G401 (cell line): ENCODE measurements at regions not wholly inside any gene's neighbourhood (a gene's known extent, or its start where the extent isn't known, plus 50 kb on each side); places are given as distances from the start of the nearest gene placed in this dataset.
A peak's percentile ranks its signal among the peaks of the same experiment; 100 is the strongest.
"Not testable (repeated sequence)": the region's sequence is repeated elsewhere in the genome, so short reads cannot be mapped to it uniquely, and the experiment has no call there.

Experiments used
- DNase-seq: peaks from one replicate; pipeline ENCODE4 v3.0.0-alpha.2; 2015; ENCODE audit warnings: low spot score
- in situ Hi-C: cut with HindIII; loops from 2 replicates; pipeline ENCODE4 v1.10.0; 2016; ENCODE audit warnings: low sequenced_read_pairs, mixed read lengths

- no peak for DNase-seq
- in situ Hi-C loops, result no loop called here
Observed at GRCh38 chr5:18433336-18433735, 799.1 kb downstream of the TAF11L14 start.

- in situ Hi-C loops, result no loop called here
- DNase-seq, result no peak
Observed at GRCh38 chr5:18438126-18438525, 803.9 kb downstream of the TAF11L14 start.

DNA sequence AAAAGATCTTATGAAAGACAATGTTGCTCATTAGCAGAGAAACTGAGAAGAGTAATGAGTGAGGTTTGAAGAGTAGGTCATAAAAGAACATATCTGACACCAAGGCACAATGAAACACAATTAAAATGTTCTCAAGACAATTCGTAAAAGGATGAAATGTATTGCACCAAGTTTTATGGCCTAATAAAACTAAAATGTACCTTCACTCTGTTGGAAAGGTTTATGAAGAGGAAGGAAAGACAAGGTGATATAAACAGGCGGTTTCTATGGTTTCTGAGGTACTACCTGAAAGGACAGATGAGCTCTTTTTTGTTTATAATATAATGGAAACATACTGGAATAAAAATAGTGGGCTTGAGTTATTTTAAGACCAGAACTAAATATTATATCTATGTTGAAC lies 821.3 kb downstream of the TAF11L14 start:
- DNase-seq, result no peak
- in situ Hi-C loops, result no loop called here

GRCh38 chr5:18457255-18457654 lies 823.0 kb downstream of the TAF11L14 start:
- DNase-seq, result no peak
- in situ Hi-C loops, result no loop called here

- DNase-seq, result no peak
- in situ Hi-C loops, result no loop called here
Observed at GRCh38 chr5:18461766-18462165, 827.5 kb downstream of the TAF11L14 start.

DNA sequence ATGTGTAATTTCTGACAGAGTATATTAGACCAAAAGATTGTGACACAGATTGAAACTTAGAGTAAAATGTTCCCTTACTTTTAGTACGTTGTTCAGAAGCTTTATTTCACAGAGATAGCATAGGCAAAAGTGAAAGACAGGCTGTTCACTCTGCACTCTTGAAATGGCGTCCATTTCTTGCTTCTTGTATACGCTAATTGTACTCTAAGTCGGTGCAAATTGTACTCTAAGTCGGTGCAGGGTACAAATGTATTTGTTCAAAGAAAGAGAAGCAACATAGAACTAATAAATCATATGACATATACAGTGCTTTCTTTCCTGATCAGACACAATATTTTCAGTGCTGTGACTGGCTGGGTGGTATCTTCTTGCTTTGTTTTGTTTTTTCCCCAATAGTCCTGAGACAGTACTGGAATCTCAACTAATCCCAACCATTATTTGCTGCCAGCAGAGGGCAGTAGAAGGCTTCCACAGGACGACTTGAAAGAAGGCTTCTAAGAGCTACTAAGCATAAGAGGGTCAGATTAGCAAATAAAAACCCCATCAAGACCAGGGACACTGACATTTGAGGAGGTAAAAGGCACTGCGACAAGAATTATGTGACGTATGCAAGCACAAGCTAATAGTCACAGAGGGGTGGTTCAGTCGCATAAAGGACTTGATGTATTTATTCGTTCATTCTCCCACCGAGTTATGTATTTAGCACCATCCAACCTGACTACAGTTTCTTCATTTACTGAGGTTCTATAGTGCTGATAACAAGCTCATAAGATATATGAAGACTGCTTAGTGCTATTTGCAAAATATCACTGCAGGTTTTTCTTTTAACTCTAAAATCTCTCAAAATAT lies 831.8 kb downstream of the TAF11L14 start:
- in situ Hi-C loops, result no loop called here
- DNase-seq, result peak; percentile 86

DNA sequence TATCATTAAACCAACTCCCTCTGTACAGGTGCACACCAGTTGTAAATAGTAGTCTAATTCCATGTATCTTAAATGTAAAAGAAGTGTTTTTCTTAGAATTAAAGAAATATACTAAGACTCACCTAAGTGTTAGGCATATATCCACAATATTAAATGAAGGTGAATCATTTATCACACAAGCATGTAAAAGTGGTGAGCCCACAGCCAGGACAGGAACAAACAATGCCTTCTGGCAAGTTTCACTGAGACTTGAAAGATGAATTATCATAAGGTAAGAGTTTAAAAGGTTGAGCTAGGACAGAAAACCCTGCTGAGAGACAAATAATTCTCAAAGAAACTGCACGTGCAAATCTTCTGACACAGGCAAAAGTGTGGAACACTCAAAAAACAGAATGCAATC lies 832.5 kb downstream of the TAF11L14 start:
- no peak for DNase-seq
- in situ Hi-C loops, result no loop called here

DNA sequence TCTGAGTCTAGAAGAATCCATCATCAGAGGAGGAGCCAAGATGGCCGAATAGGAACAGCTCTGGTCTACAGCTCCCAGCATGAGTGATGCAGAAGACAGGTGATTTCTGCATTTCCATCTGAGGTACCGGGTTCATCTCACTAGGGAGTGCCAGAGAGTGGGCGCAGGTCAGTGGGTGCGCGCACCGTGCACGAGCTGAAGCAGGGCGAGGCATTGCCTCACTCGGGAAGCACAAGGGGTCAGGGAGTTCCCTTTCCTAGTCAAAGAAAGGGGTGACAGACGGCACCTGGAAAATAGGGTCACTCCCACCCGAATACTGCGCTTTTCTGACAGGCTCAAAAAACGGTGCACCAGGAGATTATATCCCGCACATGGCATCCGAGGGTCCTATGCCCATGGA lies 837.5 kb downstream of the TAF11L14 start:
- DNase-seq, in situ Hi-C loops: not testable (repeated sequence)

DNA sequence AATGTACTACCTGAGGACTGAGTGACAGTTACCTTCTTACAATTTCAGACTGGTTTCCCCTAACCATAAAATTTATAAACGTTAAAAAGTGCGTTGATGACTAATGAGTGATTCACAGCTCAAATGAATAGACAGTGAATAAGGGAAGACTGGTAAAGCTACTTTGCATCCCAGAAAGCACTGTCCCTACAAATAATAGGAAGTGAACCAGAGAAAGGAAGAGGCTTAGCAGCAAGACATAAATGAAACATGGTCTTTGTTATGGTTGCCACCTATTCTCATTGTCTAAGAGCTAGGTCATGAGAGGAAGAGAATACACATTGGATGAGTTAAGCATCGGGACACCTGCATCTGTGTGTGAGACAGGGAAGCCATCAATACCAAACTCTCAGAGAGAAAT lies 849.2 kb downstream of the TAF11L14 start:
- DNase-seq, result no peak
- in situ Hi-C loops, result no loop called here

DNA sequence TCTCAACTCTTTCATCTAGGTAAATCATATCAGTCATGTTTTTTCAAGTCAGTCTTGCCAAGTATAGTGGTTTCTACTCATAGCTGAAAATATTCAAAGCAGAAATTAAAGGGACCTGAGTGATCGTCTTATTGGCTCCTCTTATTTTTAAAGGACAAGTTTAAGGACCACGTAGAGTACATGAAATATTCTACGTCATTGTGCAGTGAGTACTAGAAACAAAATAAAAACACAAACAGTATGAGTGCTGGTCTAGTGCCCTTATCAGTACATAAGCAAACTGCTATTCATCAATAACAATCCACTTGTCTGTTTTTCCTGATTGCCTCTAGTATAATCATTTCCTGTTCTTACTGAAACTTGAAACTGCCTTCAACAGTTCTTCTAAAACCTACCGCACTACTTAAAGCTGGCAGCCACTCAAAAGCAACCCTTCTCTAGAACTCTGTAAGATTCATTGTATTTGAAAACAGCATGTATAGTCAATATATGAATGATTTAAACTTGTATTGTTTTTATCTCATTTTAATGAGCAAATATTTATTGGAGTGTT lies 853.7 kb downstream of the TAF11L14 start:
- in situ Hi-C loops, result no loop called here
- no peak for DNase-seq

GRCh38 chr5:18489703-18490102 lies 855.4 kb downstream of the TAF11L14 start:
- no peak for DNase-seq
- in situ Hi-C loops, result no loop called here

DNA sequence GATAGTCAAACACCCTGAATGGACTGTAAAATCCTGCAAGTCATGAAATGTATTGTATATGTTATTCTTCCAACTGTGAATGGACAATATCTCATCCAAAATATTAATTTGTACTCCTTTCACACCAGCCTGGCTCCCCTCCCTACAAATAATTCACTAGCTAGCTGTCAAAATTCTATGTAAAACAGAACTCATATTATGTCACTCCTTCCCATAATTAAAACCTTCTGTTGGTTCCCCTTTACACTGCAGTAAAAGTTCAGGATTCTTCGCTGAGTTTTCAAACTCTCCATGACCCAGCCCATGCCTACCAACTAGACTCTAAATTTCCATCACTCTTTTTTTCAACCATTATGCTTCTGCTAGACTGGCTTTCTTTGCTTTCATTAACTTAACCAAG lies 857.1 kb downstream of the TAF11L14 start:
- in situ Hi-C loops, result no loop called here
- DNase-seq, result no peak

GRCh38 chr5:18495157-18495556 lies 860.9 kb downstream of the TAF11L14 start:
- in situ Hi-C loops, result no loop called here
- DNase-seq, result no peak

GRCh38 chr5:18496041-18496440 lies 861.8 kb downstream of the TAF11L14 start:
- DNase-seq, result no peak
- in situ Hi-C loops, result no loop called here

GRCh38 chr5:18497089-18497488 lies 862.8 kb downstream of the TAF11L14 start:
- DNase-seq, result no peak
- in situ Hi-C loops, result no loop called here

- in situ Hi-C loops, result no loop called here
- no peak for DNase-seq
Observed at GRCh38 chr5:18503797-18504328, 869.6 kb downstream of the TAF11L14 start.

- no peak for DNase-seq
- in situ Hi-C loops, result no loop called here
Observed at GRCh38 chr5:18507114-18507513, 872.9 kb downstream of the TAF11L14 start.

GRCh38 chr5:18517641-18518380 lies 883.6 kb downstream of the TAF11L14 start:
- no peak for DNase-seq
- in situ Hi-C loops, result no loop called here

- in situ Hi-C loops, result no loop called here
- DNase-seq, result no peak
Observed at GRCh38 chr5:18523380-18523779, 889.1 kb downstream of the TAF11L14 start.

DNA sequence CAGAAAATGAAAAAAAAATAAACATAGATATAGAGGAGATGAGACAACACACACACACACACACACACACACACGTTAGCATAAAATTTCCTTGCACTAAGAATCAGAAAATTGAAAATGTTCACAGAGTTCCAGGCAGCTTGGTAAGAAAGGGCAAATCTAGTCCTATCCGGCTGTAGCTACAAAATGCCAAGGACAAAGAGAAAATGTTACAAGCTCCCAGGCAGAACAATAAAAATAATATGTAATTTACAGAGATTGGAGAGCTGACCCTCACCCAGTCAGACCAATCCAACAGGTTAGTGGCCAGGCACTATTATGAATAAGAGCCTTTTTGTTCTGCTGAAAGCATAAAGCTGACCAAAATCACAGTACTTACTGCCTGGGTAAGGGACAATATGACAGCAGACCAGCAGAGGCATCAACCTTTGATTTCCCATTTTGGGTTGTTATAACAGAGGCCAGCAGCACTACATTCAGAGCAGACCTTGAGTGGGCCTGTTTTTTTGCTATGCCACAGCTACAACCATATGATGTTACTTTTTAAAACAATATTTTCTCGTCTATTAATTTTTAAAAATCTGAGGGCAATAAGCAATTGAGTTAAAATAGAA lies 892.6 kb downstream of the TAF11L14 start:
- in situ Hi-C loops, result no loop called here

More for the DNA sequence above, 892.6 kb downstream of the TAF11L14 start:
- no peak for DNase-seq
